Mesodermal cell (in vitro differentiated cells): ENCODE measurements at regions not wholly inside any gene's neighbourhood (a gene's known extent, or its start where the extent isn't known, plus 50 kb on each side); places are given as distances from the start of the nearest gene placed in this dataset.
A peak's percentile ranks its signal among the peaks of the same experiment; 100 is the strongest.
"Not testable (repeated sequence)": the region's sequence is repeated elsewhere in the genome, so short reads cannot be mapped to it uniquely, and the experiment has no call there.

Experiments
- H3K27ac ChIP-seq: 2 replicates; pipeline ENCODE4 v1.7.0; 2013; ENCODE audit warnings: mild to moderate bottlenecking, low read depth, low read length, moderate library complexity; ENCODE audit not compliant: severe bottlenecking
- H3K36me3 ChIP-seq: 2 replicates; pipeline ENCODE4 v1.7.1; 2013; ENCODE audit warnings: mild to moderate bottlenecking, low read length, moderate library complexity; ENCODE audit not compliant: control insufficient read depth, insufficient read depth
- H3K4me1 ChIP-seq: one replicate; pipeline ENCODE4 v1.7.1; 2013; ENCODE audit warnings: mild to moderate bottlenecking, low read length; ENCODE audit not compliant: insufficient read depth, control insufficient read depth, poor library complexity, severe bottlenecking
- H3K4me3 ChIP-seq: 2 replicates; pipeline ENCODE4 v1.7.0; 2013; ENCODE audit warnings: low read length, control low read depth, mild to moderate bottlenecking; ENCODE audit not compliant: insufficient read depth, poor library complexity, severe bottlenecking; ENCODE audit errors: extremely low read depth
- H3K9me3 ChIP-seq: 2 replicates; pipeline ENCODE4 v1.7.1; 2013; ENCODE audit warnings: mild to moderate bottlenecking, low read length, moderate library complexity; ENCODE audit not compliant: control insufficient read depth
- WGBS, 2 experiments: methylation state at CpG; one replicate each; pipeline ENCODE4 v1.1.5; 2013; ENCODE audit warnings: missing lambda C conversion rate in 2 of 2; ENCODE audit not compliant: insufficient coverage in 2 of 2; 5-methylcytosine and 5-hydroxymethylcytosine counted together

GRCh38 chr11:115636753-115637527 is 132.7 kb upstream of the CADM1 start:
- H3K4me1 ChIP-seq = no peaks in the 10 kb centered on the region

GRCh38 chr11:115633977-115634376 is 129.8 kb upstream of the CADM1 start:
- not testable (repeated sequence) for H3K4me3 ChIP-seq, H3K9me3 ChIP-seq, H3K36me3 ChIP-seq, H3K27ac ChIP-seq
- 97 to 99% methylated on average over 14 to 27 of the region's 27 CpGs for WGBS, 2 experiments
- H3K4me1 ChIP-seq = peaks cover 11% of the 10 kb centered on the region

More at GRCh38 chr11:115636753-115637527, 132.7 kb upstream of the CADM1 start:
- no peaks in the 10 kb centered on the region for H3K9me3 ChIP-seq
- no peak overlapping the region for H3K4me3 ChIP-seq
- 94 to 100% methylated on average over 2 to 4 of the region's 5 CpGs for WGBS, 2 experiments
- H3K36me3 ChIP-seq = no peaks in the 10 kb centered on the region
- no peak overlapping the region for H3K27ac ChIP-seq

- WGBS, 2 experiments = 65 to 100% methylated on average over 2 of the region's 2 CpGs
- peaks cover 11% of the 10 kb centered on the region for H3K4me1 ChIP-seq
- H3K9me3 ChIP-seq = no peaks in the 10 kb centered on the region
- no peak overlapping the region for H3K27ac ChIP-seq
- H3K36me3 ChIP-seq = no peaks in the 10 kb centered on the region
- no peak overlapping the region for H3K4me3 ChIP-seq
Measured at GRCh38 chr11:115632061-115632460, 127.8 kb upstream of the CADM1 start.

GRCh38 chr11:115631609-115632008 is 127.4 kb upstream of the CADM1 start:
- no peaks in the 10 kb centered on the region for H3K9me3 ChIP-seq
- H3K27ac ChIP-seq = no peak overlapping the region
- peaks cover 11% of the 10 kb centered on the region for H3K4me1 ChIP-seq
- H3K36me3 ChIP-seq = no peaks in the 10 kb centered on the region
- 93 to 94% methylated on average over 2 to 3 of the region's 4 CpGs for WGBS, 2 experiments
- no peak overlapping the region for H3K4me3 ChIP-seq

- Histone ChIP-seq H3K27ac (peak overlapping the region; percentile 25), H3K4me3 (no peak overlapping the region), H3K4me1 (peaks cover 11% of the 10 kb centered on the region), H3K9me3 (no peaks in the 10 kb centered on the region), H3K36me3 (no peaks in the 10 kb centered on the region)
- 47 to 51% methylated on average over 4 to 6 of the region's 8 CpGs for WGBS, 2 experiments
Measured at GRCh38 chr11:115630214-115630613, 126.0 kb upstream of the CADM1 start.

GRCh38 chr11:115629456-115630015 is 125.3 kb upstream of the CADM1 start:
- Histone ChIP-seq H3K9me3 (no peaks in the 10 kb centered on the region), H3K36me3 (no peaks in the 10 kb centered on the region), H3K27ac (no peak overlapping the region), H3K4me1 (peaks cover 11% of the 10 kb centered on the region), H3K4me3 (no peak overlapping the region)
- 89 to 92% methylated on average over 4 of the region's 5 CpGs for WGBS, 2 experiments

- peaks cover 15% of the 10 kb centered on the region for H3K4me1 ChIP-seq
- H3K4me3 ChIP-seq = no peak overlapping the region
- H3K9me3 ChIP-seq = no peaks in the 10 kb centered on the region
- WGBS, 2 experiments = 82 to 88% methylated on average over 11 to 12 of the region's 13 CpGs
- no peaks in the 10 kb centered on the region for H3K36me3 ChIP-seq
- no peak overlapping the region for H3K27ac ChIP-seq
Measured at GRCh38 chr11:115627666-115628460, 123.6 kb upstream of the CADM1 start.

- WGBS, 2 experiments = 100% methylated on average over 3 of the region's 3 CpGs; no CpG with 5 or more reads in 1 of the 2 experiments
- Histone ChIP-seq H3K4me1 (peaks cover 23% of the 10 kb centered on the region), H3K9me3 (no peaks in the 10 kb centered on the region), H3K27ac (no peak overlapping the region), H3K36me3 (no peaks in the 10 kb centered on the region), H3K4me3 (no peak overlapping the region)
Measured at GRCh38 chr11:115627071-115627470, 122.9 kb upstream of the CADM1 start.

GRCh38 chr11:115626414-115626813 is 122.2 kb upstream of the CADM1 start:
- 82 to 92% methylated on average over 2 of the region's 2 CpGs for WGBS, 2 experiments
- H3K4me1 ChIP-seq = peaks cover 25% of the 10 kb centered on the region
- H3K36me3 ChIP-seq = no peaks in the 10 kb centered on the region
- H3K4me3 ChIP-seq = no peak overlapping the region
- H3K27ac ChIP-seq = no peak overlapping the region
- no peaks in the 10 kb centered on the region for H3K9me3 ChIP-seq

- 83 to 94% methylated on average over 4 to 5 of the region's 5 CpGs for WGBS, 2 experiments
- Histone ChIP-seq H3K4me1 (peaks cover 21% of the 10 kb centered on the region), H3K36me3 (no peaks in the 10 kb centered on the region), H3K27ac (no peak overlapping the region), H3K4me3 (no peak overlapping the region), H3K9me3 (no peaks in the 10 kb centered on the region)
Measured at GRCh38 chr11:115625502-115625901, 121.3 kb upstream of the CADM1 start.
